DND-41 (cell line): ENCODE measurements at regions not wholly inside any gene's neighbourhood (a gene's known extent, or its start where the extent isn't known, plus 50 kb on each side); places are given as distances from the start of the nearest gene placed in this dataset.

Experiments
- ATAC-seq: fragments of 200-7000 bp; cut with Tn5 transposase; 3 replicates; pipeline ENCODE4 v1.9.1; 2021; ENCODE audit warnings: low read depth; ENCODE audit not compliant: insufficient read depth
- DNase-seq: peaks from one replicate; pipeline ENCODE4 v3.0.0-alpha.2; 2020
- H2AFZ ChIP-seq: 2 replicates; pipeline ENCODE4 v1.6.0; 2012; ENCODE audit warnings: low read depth, low read length
- H3K27ac ChIP-seq: 2 replicates; pipeline ENCODE4 v1.5.1; 2012; ENCODE audit warnings: low read length, inconsistent platforms
- H3K27me3 ChIP-seq: fragments of 200-600 bp; sonication (generic); 2 replicates; pipeline ENCODE4 v1.6.0; 2012; ENCODE audit warnings: low read length, mild to moderate bottlenecking, inconsistent platforms; ENCODE audit not compliant: insufficient read depth, poor library complexity
- H3K36me3 ChIP-seq: 2 replicates; pipeline ENCODE4 v1.5.1; 2012; ENCODE audit warnings: low read length, inconsistent platforms; ENCODE audit not compliant: insufficient read depth
- H3K4me1 ChIP-seq: 2 replicates; pipeline ENCODE4 v1.5.1; 2012; ENCODE audit warnings: mild to moderate bottlenecking, low read length; ENCODE audit not compliant: insufficient read depth
- H3K4me2 ChIP-seq: 2 replicates; pipeline ENCODE4 v1.6.0; 2012; ENCODE audit warnings: mild to moderate bottlenecking, moderate library complexity, low read length, inconsistent platforms; ENCODE audit not compliant: insufficient read depth
- H3K4me3 ChIP-seq, 2 experiments: fragments of 200-600 bp in 1 of 2; shearing (Covaris generic) in 1 of 2; 2 replicates each; pipeline ENCODE4 v1.5.1; 2012 to 2016; ENCODE audit warnings: inconsistent platforms in 2 of 2, low read length in 2 of 2, mild to moderate bottlenecking in 2 of 2, low read depth in 1 of 2, moderate library complexity in 1 of 2
- H3K79me2 ChIP-seq: 2 replicates; pipeline ENCODE4 v1.6.0; 2012; ENCODE audit warnings: low read length, inconsistent platforms; ENCODE audit not compliant: insufficient read depth
- H3K9ac ChIP-seq: 2 replicates; pipeline ENCODE4 v1.6.0; 2012; ENCODE audit warnings: low read depth, mild to moderate bottlenecking, inconsistent platforms, low read length, moderate library complexity
- H3K9me3 ChIP-seq: 2 replicates; pipeline ENCODE4 v1.5.1; 2012; ENCODE audit warnings: low read length, moderate library complexity, mild to moderate bottlenecking, inconsistent platforms; ENCODE audit not compliant: insufficient read depth, severe bottlenecking
- H4K20me1 ChIP-seq: 2 replicates; pipeline ENCODE4 v1.6.0; 2012; ENCODE audit warnings: low read length; ENCODE audit not compliant: insufficient read depth
- CTCF ChIP-seq: IDR thresholded peaks from 2 replicates; pipeline ENCODE4 v1.5.1; 2012; ENCODE audit warnings: borderline replicate concordance, low read length, moderate library complexity, mild to moderate bottlenecking; ENCODE audit not compliant: poor library complexity, severe bottlenecking; ENCODE audit errors: extremely low read depth
- EZH2 ChIP-seq: IDR thresholded peaks from 3 replicates; pipeline ENCODE4 v1.6.1; 2012; ENCODE audit warnings: borderline replicate concordance, low read depth, mild to moderate bottlenecking, moderate library complexity, low read length, inconsistent platforms; ENCODE audit not compliant: severe bottlenecking

GRCh38 chr10:20512631-20513030 lies 384.5 kb downstream of the NEBL start:
- Histone ChIP-seq H2AFZ (no peak overlapping the region), H3K9me3 (no peaks in the 10 kb centered on the region), H3K4me1 (no peaks in the 10 kb centered on the region), H3K9ac (no peak overlapping the region), H3K27ac (no peak overlapping the region), H3K4me2 (no peak overlapping the region), H3K79me2 (no peaks in the 10 kb centered on the region), H3K4me3 (no peak overlapping the region), H3K36me3 (no peaks in the 10 kb centered on the region), H3K27me3 (no peaks in the 10 kb centered on the region), H4K20me1 (no peaks in the 10 kb centered on the region)
- DNase-seq (no peak), ATAC-seq (no peak)
- TF ChIP-seq CTCF (no peak), EZH2 (no peak)

- Histone ChIP-seq H3K4me2 (no peak overlapping the region), H3K79me2 (no peaks in the 10 kb centered on the region), H3K36me3 (no peaks in the 10 kb centered on the region), H3K27me3 (no peaks in the 10 kb centered on the region), H3K4me3 (no peak overlapping the region), H3K9ac (no peak overlapping the region), H3K4me1 (no peaks in the 10 kb centered on the region), H2AFZ (no peak overlapping the region), H3K9me3 (no peaks in the 10 kb centered on the region), H3K27ac (no peak overlapping the region), H4K20me1 (no peaks in the 10 kb centered on the region)
- DNase-seq (no peak), ATAC-seq (no peak)
- no peak for TF ChIP-seq EZH2
- TF ChIP-seq CTCF = no peak
Measured at GRCh38 chr10:20508921-20509320, 388.2 kb downstream of the NEBL start.

GRCh38 chr10:20502903-20503585 lies 394.1 kb downstream of the NEBL start:
- Histone ChIP-seq H3K79me2 (no peaks in the 10 kb centered on the region), H3K27me3 (no peaks in the 10 kb centered on the region), H3K4me3 (no peak overlapping the region), H3K9ac (no peak overlapping the region), H3K36me3 (no peaks in the 10 kb centered on the region), H3K27ac (no peak overlapping the region), H3K4me1 (no peaks in the 10 kb centered on the region), H4K20me1 (no peaks in the 10 kb centered on the region), H3K9me3 (no peaks in the 10 kb centered on the region), H3K4me2 (no peak overlapping the region), H2AFZ (no peak overlapping the region)
- TF ChIP-seq EZH2 = no peak
- ATAC-seq (no peak), DNase-seq (no peak)

GRCh38 chr10:20494474-20494873 lies 402.6 kb downstream of the NEBL start:
- Histone ChIP-seq H3K36me3 (no peaks in the 10 kb centered on the region), H3K4me1 (no peaks in the 10 kb centered on the region), H3K79me2 (no peaks in the 10 kb centered on the region), H3K27me3 (no peaks in the 10 kb centered on the region), H3K9me3 (no peaks in the 10 kb centered on the region), H3K4me2 (no peak overlapping the region), H3K27ac (no peak overlapping the region), H2AFZ (no peak overlapping the region), H3K9ac (no peak overlapping the region), H4K20me1 (no peaks in the 10 kb centered on the region), H3K4me3 (no peak overlapping the region)
- TF ChIP-seq CTCF (no peak), EZH2 (no peak)
- DNase-seq (no peak), ATAC-seq (no peak)
